ENCODE measurements at regions not wholly inside any gene's neighbourhood (a gene's known extent, or its start where the extent isn't known, plus 50 kb on each side); places are given as distances from the start of the nearest gene placed in this dataset.

GRCh38 chr16:72444696-72445095 is 272.7 kb upstream of the PMFBP1 start:
- Mint-ChIP-seq H3K27me3 (ENCODE audit: insufficient read depth) (no peaks in the 10 kb centered on the region), H3K9me3 (peaks cover 3% of the 10 kb centered on the region; the same call in 1 of the 2 replicates), H3K27ac (no peak overlapping the region), H3K36me3 (ENCODE audit: low read depth) (peaks cover 15% of the 10 kb centered on the region; the same call in 1 of the 2 replicates), H3K4me1 (ENCODE audit: low read depth) (peaks cover 25% of the 10 kb centered on the region), H3K4me3 (no peak overlapping the region)
- TF ChIP-seq CTCF (IDR thresholded peaks at IDR 0.05), result no peak
- DNase-seq, result no peak

- DNase-seq, result no peak
- Mint-ChIP-seq H3K36me3 (ENCODE audit: low read depth) (peaks cover 15% of the 10 kb centered on the region; the same call in 1 of the 2 replicates), H3K27ac (no peak overlapping the region), H3K4me3 (no peak overlapping the region), H3K9me3 (peaks cover 3% of the 10 kb centered on the region; the same call in 1 of the 2 replicates), H3K27me3 (ENCODE audit: insufficient read depth) (no peaks in the 10 kb centered on the region), H3K4me1 (ENCODE audit: low read depth) (peaks cover 25% of the 10 kb centered on the region)
- no peak for TF ChIP-seq CTCF (IDR thresholded peaks at IDR 0.05)
Observed at GRCh38 chr16:72443809-72444208, 271.9 kb upstream of the PMFBP1 start.

- H3K36me3 Mint-ChIP-seq (ENCODE audit: low read depth), result peaks cover 15% of the 10 kb centered on the region; the same call in 1 of the 2 replicates
- peaks cover 25% of the 10 kb centered on the region for H3K4me1 Mint-ChIP-seq (ENCODE audit: low read depth)
- H3K9me3 Mint-ChIP-seq, result peaks cover 3% of the 10 kb centered on the region; the same call in 1 of the 2 replicates
- H3K4me3 Mint-ChIP-seq, result no peak overlapping the region
- DNase-seq, result no peak
- no peak overlapping the region for H3K27ac Mint-ChIP-seq
- TF ChIP-seq CTCF (IDR thresholded peaks at IDR 0.05), result no peak
- H3K27me3 Mint-ChIP-seq (ENCODE audit: insufficient read depth), result no peaks in the 10 kb centered on the region
Observed at GRCh38 chr16:72442385-72443158, 270.6 kb upstream of the PMFBP1 start.

- peaks cover 2% of the 10 kb centered on the region; the same call in 1 of the 2 replicates for H3K27me3 Mint-ChIP-seq (ENCODE audit: insufficient read depth)
- peaks cover 28% of the 10 kb centered on the region for H3K9me3 Mint-ChIP-seq
- TF ChIP-seq CTCF (IDR thresholded peaks at IDR 0.05), result no peak
- H3K4me1 Mint-ChIP-seq (ENCODE audit: low read depth), result peaks cover 6% of the 10 kb centered on the region
- DNase-seq, result no peak
- no peak overlapping the region for H3K27ac Mint-ChIP-seq
- no peak overlapping the region for H3K4me3 Mint-ChIP-seq
- peaks cover 38% of the 10 kb centered on the region for H3K36me3 Mint-ChIP-seq (ENCODE audit: low read depth)
Observed at GRCh38 chr16:72437891-72438290, 265.9 kb upstream of the PMFBP1 start.

GRCh38 chr16:72434159-72434558 is 262.2 kb upstream of the PMFBP1 start:
- Mint-ChIP-seq H3K27me3 (ENCODE audit: insufficient read depth) (peaks cover 2% of the 10 kb centered on the region; the same call in 1 of the 2 replicates), H3K4me1 (ENCODE audit: low read depth) (peaks cover 7% of the 10 kb centered on the region), H3K36me3 (ENCODE audit: low read depth) (peaks cover 27% of the 10 kb centered on the region), H3K9me3 (peaks cover 28% of the 10 kb centered on the region), H3K4me3 (no peak overlapping the region), H3K27ac (no peak overlapping the region)
- DNase-seq, result peak; percentile 18
- TF ChIP-seq CTCF (IDR thresholded peaks at IDR 0.05), result no peak

Data from HFFc6 (cell line).